HEK293T (cell line): ENCODE measurements at regions not wholly inside any gene's neighbourhood (a gene's known extent, or its start where the extent isn't known, plus 50 kb on each side); places are given as distances from the start of the nearest gene placed in this dataset.

Experiments
- CTBP1 ChIP-seq: fragments of 450-650 bp; IDR thresholded peaks from 2 replicates; pipeline ENCODE4 v1.6.1; 2016; ENCODE audit warnings: borderline replicate concordance
- FOXK2 ChIP-seq: fragments of 450-650 bp; IDR thresholded peaks from 2 replicates; pipeline ENCODE4 v1.6.1; 2016; ENCODE audit warnings: mild to moderate bottlenecking
- L3MBTL2 ChIP-seq: fragments of 450-650 bp; conservative IDR thresholded peaks from 2 replicates; pipeline ENCODE4 v1.6.1; 2016; ENCODE audit warnings: mild to moderate bottlenecking
- LEF1 ChIP-seq: fragments of 450-650 bp; IDR thresholded peaks from 2 replicates; pipeline ENCODE4 v1.6.1; 2017; ENCODE audit warnings: mild to moderate bottlenecking, borderline replicate concordance
- NFRKB ChIP-seq: fragments of 450-650 bp; IDR thresholded peaks from 2 replicates; pipeline ENCODE4 v1.6.1; 2016; ENCODE audit warnings: mild to moderate bottlenecking, moderate library complexity
- SUZ12 ChIP-seq: fragments of 450-650 bp; IDR thresholded peaks from 2 replicates; pipeline ENCODE4 v1.6.1; 2016; ENCODE audit warnings: mild to moderate bottlenecking

GRCh38 chr21:17066006-17066405 lies 446.8 kb upstream of the CXADR start:
- TF ChIP-seq SUZ12 (no peak), FOXK2 (no peak), L3MBTL2 (no peak), NFRKB (no peak), CTBP1 (no peak), LEF1 (no peak)
